HG02852 (cell line): ENCODE measurements at regions not wholly inside any gene's neighbourhood (a gene's known extent, or its start where the extent isn't known, plus 50 kb on each side); places are given as distances from the start of the nearest gene placed in this dataset.

Experiments used
- ATAC-seq: cut with Tn5 transposase; IDR thresholded peaks from one replicate; pipeline ENCODE4 v1.9.1; 2021; ENCODE audit warnings: mild to moderate bottlenecking, moderate library complexity; ENCODE audit not compliant: unreplicated experiment

- no peak for ATAC-seq
Observed at GRCh38 chr11:16448123-16448717, 91.9 kb upstream of the SOX6 start.

GRCh38 chr11:16441461-16441860 lies 85.1 kb upstream of the SOX6 start:
- ATAC-seq: no peak

DNA sequence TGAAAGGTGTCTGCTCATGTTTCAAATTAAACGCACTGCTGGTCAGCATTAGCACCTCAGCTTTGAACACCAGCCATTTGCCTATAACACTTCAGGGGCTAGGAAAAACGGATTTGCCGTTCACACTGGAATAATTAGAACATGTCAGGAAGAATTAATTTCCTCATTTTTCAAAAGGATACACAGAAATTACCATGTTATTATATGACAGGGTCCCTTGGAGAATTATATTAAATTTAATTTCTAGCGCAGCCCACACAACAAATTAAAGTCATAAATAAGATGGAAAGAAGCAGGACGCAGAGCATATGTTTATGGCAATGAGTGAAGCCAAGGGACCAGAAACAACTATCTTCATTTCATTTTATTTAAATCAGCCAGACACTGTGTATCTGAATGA lies 83.8 kb upstream of the SOX6 start:
- ATAC-seq: no peak

GRCh38 chr11:16434036-16434435 lies 77.7 kb upstream of the SOX6 start:
- no peak for ATAC-seq

GRCh38 chr11:16430674-16431073 lies 74.3 kb upstream of the SOX6 start:
- no peak for ATAC-seq

DNA sequence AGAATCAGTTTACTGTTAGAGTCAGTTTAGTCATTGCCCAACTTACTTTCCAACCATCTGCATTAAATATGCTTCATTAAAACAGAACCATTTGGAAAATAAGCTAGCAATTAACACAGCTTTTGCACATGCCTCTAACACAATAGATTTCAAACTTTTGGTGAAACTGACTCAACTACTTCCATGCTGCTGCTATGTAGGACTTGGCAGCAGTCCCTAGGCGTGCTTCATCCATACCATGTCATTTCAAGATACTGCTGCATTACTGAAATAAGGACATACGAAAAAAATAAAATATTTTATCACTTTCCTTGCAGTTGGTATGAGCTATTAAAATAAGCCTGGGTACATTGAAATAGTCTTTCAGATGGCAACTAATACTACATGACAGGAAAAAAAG lies 65.5 kb upstream of the SOX6 start:
- no peak for ATAC-seq

GRCh38 chr11:16418428-16419097 lies 62.2 kb upstream of the SOX6 start:
- ATAC-seq: no peak

DNA sequence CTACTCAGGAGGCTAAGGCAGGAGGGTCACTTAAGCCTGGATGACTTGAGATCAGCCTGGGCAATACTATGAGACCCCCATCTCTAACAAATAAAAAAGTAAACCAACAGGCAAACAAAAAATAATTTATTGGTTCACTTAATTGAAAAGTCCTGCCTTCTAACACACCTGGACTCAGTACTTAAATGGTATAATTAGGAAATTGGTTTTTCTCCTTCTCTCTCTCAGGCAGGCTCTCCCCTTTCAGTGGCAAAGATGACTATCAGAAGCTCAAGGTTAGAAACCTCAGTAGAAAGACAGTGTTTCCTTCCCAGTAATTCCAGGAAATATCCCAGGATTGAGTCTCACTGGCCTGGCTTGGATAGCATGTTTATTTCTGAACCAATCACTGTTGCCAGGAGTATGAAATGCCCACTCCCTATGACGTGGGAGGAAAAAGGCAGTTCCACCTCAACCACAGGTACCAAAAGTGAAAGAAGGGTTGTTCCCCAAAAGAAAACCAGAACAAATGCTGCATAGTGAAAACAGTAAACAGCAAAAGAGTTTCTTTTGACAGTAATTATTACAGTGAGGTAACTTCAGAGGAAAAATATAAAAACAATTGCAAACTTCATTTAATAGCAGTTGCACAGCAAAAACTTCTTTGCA lies 56.3 kb upstream of the SOX6 start:
- peak; percentile 91 for ATAC-seq

DNA sequence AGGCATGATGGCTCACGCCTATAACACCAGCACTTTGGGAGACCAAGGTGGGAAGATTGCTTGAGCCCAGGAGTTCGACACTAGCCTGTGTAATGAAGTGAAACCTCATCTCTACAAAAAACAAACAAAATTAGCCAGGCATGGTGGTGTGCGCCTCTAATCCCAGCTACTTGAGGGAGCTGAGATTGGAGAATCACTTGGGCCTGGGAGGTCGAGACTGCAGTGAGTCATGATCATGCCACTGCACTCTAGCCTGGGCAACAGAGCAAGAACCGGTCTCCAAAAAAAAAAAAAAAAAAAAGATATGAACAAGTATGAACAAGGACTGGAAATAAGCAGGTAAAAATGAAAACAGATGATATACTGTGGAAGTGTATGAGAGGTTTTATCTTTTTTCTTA lies 54.1 kb upstream of the SOX6 start:
- ATAC-seq: no peak

GRCh38 chr11:16408619-16409018 lies 52.3 kb upstream of the SOX6 start:
- ATAC-seq: no peak

GRCh38 chr11:16406226-16406625 lies 49.9 kb upstream of the SOX6 start:
- ATAC-seq: no peak
